ENCODE measurements at regions not wholly inside any gene's neighbourhood (a gene's known extent, or its start where the extent isn't known, plus 50 kb on each side); places are given as distances from the start of the nearest gene placed in this dataset.

DNA sequence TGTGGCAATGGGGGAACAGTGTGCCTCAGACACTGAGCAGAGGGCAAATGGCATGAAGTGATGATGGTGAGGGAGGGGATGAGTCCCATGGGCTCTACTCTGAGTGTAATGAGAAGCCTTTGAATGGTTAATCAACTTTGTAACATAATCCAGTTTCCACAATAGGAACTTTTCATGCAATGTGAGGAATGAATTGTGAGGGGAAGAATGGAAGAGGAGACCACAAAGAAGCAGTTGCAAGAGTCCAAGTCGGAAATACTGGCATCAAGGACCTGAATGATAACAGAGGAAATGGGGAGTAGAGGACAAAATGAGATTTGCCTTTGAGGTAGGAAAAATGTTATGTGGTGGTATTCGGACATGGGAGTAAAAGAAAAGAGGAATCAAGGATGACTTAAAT is 476.9 kb upstream of the PRICKLE1 start (continued):
- no peak for TF ChIP-seq IKZF1 (conservative IDR thresholded peaks at IDR 0.05)
- TF ChIP-seq, protein P1, sequence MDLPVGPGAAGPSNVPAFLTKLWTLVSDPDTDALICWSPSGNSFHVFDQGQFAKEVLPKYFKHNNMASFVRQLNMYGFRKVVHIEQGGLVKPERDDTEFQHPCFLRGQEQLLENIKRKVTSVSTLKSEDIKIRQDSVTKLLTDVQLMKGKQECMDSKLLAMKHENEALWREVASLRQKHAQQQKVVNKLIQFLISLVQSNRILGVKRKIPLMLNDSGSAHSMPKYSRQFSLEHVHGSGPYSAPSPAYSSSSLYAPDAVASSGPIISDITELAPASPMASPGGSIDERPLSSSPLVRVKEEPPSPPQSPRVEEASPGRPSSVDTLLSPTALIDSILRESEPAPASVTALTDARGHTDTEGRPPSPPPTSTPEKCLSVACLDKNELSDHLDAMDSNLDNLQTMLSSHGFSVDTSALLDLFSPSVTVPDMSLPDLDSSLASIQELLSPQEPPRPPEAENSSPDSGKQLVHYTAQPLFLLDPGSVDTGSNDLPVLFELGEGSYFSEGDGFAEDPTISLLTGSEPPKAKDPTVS (IDR thresholded peaks at IDR 0.05; ENCODE audit: low read depth, low read length) = no peak
- TF ChIP-seq, protein P2, sequence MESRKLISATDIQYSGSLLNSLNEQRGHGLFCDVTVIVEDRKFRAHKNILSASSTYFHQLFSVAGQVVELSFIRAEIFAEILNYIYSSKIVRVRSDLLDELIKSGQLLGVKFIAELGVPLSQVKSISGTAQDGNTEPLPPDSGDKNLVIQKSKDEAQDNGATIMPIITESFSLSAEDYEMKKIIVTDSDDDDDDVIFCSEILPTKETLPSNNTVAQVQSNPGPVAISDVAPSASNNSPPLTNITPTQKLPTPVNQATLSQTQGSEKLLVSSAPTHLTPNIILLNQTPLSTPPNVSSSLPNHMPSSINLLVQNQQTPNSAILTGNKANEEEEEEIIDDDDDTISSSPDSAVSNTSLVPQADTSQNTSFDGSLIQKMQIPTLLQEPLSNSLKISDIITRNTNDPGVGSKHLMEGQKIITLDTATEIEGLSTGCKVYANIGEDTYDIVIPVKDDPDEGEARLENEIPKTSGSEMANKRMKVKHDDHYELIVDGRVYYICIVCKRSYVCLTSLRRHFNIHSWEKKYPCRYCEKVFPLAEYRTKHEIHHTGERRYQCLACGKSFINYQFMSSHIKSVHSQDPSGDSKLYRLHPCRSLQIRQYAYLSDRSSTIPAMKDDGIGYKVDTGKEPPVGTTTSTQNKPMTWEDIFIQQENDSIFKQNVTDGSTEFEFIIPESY (IDR thresholded peaks at IDR 0.05) = no peak
- no peak for TF ChIP-seq MTA3 (IDR thresholded peaks at IDR 0.05; ENCODE audit: borderline replicate concordance, low read length)
- no peak for TF ChIP-seq NFXL1 (IDR thresholded peaks at IDR 0.05; ENCODE audit: borderline replicate concordance)

DNA sequence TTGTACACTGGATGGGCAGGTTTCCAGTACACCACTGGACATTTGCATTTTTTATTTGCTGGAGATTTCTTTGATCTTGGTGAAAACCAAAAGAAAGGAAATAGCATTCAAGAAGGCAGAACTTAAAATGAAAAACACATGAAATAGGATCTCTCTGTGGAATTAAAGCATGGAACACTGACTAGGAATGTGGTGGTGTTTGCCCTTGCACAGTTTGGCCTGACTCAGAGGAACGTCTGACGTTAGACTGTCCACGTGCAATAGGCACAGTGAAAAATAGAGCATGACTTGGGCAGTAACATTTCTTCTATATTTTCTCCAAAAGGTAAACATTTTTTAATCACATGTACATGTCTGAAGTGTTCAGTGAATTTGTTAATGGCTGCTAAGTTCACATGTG is 474.1 kb upstream of the PRICKLE1 start:
- DNase-seq (ENCODE audit: low read depth, low spot score) = no peak
- WGBS (ENCODE audit: insufficient coverage, insufficient replicate concordance, low lambda C conversion rate, missing lambda C conversion rate) = 29% methylated on average over 3 of the region's 3 CpGs
- Histone ChIP-seq H3K27me3 (replicated peaks in 1 of 2; ENCODE audit: control insufficient read depth in 2 of 2, insufficient read depth in 2 of 2, low read length in 1 of 2) (no peaks in the 10 kb centered on the region), H3K4me3 (no peak overlapping the region), H3K9me3 (replicated peaks; ENCODE audit: control insufficient read depth, insufficient read depth, low read length) (no peaks in the 10 kb centered on the region), H3K36me3 (ENCODE audit: control insufficient read depth in 2 of 2, insufficient read depth in 2 of 2, low read length in 1 of 2) (no peaks in the 10 kb centered on the region), H3K4me2 (ENCODE audit: control insufficient read depth, insufficient read depth) (no peak overlapping the region), H4K20me1 (ENCODE audit: control insufficient read depth, insufficient read depth) (no peaks in the 10 kb centered on the region), H3K27ac (ENCODE audit: control insufficient read depth, insufficient read depth) (no peak overlapping the region), H2AFZ (ENCODE audit: control insufficient read depth, low read depth, low read length) (no peak overlapping the region), H3K9ac (ENCODE audit: control insufficient read depth, insufficient read depth, low read length) (no peak overlapping the region), H3K4me1 (ENCODE audit: control insufficient read depth, insufficient read depth, low read length) (no peaks in the 10 kb centered on the region), H3K79me2 (ENCODE audit: control insufficient read depth, insufficient read depth, low read length) (no peaks in the 10 kb centered on the region)
- ChIA-PET SMC1A (ENCODE audit: uncharacterized antibody, unreplicated experiment) (no interaction called here), RAD21 (ENCODE audit: unreplicated experiment) (no interaction called here), POLR2A (no interaction called here), CTCF (no interaction called here)
- in situ Hi-C loops (cut with MboI) = no loop called here
- no peak for FAIRE-seq
- no peak for ATAC-seq
- BruUV-seq (replicated peaks) = no TSS peak
- intact Hi-C loops (cut with micrococcal nuclease; ENCODE audit: unreplicated experiment) = no loop called here
- TF ChIP-seq, protein P3, sequence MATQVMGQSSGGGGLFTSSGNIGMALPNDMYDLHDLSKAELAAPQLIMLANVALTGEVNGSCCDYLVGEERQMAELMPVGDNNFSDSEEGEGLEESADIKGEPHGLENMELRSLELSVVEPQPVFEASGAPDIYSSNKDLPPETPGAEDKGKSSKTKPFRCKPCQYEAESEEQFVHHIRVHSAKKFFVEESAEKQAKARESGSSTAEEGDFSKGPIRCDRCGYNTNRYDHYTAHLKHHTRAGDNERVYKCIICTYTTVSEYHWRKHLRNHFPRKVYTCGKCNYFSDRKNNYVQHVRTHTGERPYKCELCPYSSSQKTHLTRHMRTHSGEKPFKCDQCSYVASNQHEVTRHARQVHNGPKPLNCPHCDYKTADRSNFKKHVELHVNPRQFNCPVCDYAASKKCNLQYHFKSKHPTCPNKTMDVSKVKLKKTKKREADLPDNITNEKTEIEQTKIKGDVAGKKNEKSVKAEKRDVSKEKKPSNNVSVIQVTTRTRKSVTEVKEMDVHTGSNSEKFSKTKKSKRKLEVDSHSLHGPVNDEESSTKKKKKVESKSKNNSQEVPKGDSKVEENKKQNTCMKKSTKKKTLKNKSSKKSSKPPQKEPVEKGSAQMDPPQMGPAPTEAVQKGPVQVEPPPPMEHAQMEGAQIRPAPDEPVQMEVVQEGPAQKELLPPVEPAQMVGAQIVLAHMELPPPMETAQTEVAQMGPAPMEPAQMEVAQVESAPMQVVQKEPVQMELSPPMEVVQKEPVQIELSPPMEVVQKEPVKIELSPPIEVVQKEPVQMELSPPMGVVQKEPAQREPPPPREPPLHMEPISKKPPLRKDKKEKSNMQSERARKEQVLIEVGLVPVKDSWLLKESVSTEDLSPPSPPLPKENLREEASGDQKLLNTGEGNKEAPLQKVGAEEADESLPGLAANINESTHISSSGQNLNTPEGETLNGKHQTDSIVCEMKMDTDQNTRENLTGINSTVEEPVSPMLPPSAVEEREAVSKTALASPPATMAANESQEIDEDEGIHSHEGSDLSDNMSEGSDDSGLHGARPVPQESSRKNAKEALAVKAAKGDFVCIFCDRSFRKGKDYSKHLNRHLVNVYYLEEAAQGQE (IDR thresholded peaks at IDR 0.05; ENCODE audit: low read depth, low read length) = no peak
- TF ChIP-seq BACH1 (IDR thresholded peaks at IDR 0.05; ENCODE audit: borderline replicate concordance) = no peak

Data from GM12878 (cell line).